Lung (tissue), 11 donors: ENCODE measurements at regions not wholly inside any gene's neighbourhood (a gene's known extent, or its start where the extent isn't known, plus 50 kb on each side); places are given as distances from the start of the nearest gene placed in this dataset.
A peak's percentile ranks its signal among the peaks of the same experiment; 100 is the strongest.

ENCODE experiments used
- ATAC-seq: fragments of 200-7000 bp; cut with Tn5 transposase; one replicate; pipeline ENCODE4 v1.9.1; 2020; ENCODE audit warnings: moderate number of reproducible peaks; ENCODE audit not compliant: insufficient read depth, low FRiP score
- DNase-seq, 3 donors: peaks; one replicate each; pipeline ENCODE4 v3.0.0-alpha.2; 2013 to 2017
- H3K27ac ChIP-seq, 2 donors: one replicate each; pipeline ENCODE4 v1.5.1; 2013; ENCODE audit warnings: mild to moderate bottlenecking in 2 of 2, moderate library complexity in 2 of 2, control low read depth in 1 of 2, inconsistent platforms in 1 of 2, low read depth in 1 of 2, low read length in 1 of 2
- H3K27me3 ChIP-seq, 3 donors: one replicate each; pipeline ENCODE4 v1.5.1; 2013; ENCODE audit warnings: low read length in 2 of 3; ENCODE audit not compliant: control insufficient read depth in 3 of 3, insufficient read depth in 3 of 3
- H3K36me3 ChIP-seq, 4 donors: one replicate each; pipeline ENCODE4 v1.5.1; 2013; ENCODE audit warnings: low read length in 4 of 4, mild to moderate bottlenecking in 1 of 4, moderate library complexity in 1 of 4; ENCODE audit not compliant: control insufficient read depth in 4 of 4, insufficient read depth in 4 of 4
- H3K4me1 ChIP-seq, 5 donors: one replicate each; pipeline ENCODE4 v1.5.1; 2013; ENCODE audit warnings: low read length in 5 of 5, mild to moderate bottlenecking in 2 of 5, moderate library complexity in 1 of 5; ENCODE audit not compliant: control insufficient read depth in 5 of 5, insufficient read depth in 5 of 5
- H3K4me3 ChIP-seq: one replicate; pipeline ENCODE4 v1.5.1; 2013; ENCODE audit warnings: mild to moderate bottlenecking, control low read depth, moderate library complexity
- H3K9ac ChIP-seq, 2 donors: one replicate each; pipeline ENCODE4 v1.5.1; 2013; ENCODE audit warnings: low read length in 2 of 2, control low read depth in 1 of 2; ENCODE audit not compliant: insufficient read depth in 1 of 2
- H3K9me3 ChIP-seq, 4 donors: one replicate each; pipeline ENCODE4 v1.5.1; 2013; ENCODE audit warnings: low read length in 3 of 4, mild to moderate bottlenecking in 1 of 4, moderate library complexity in 1 of 4; ENCODE audit not compliant: control insufficient read depth in 4 of 4, insufficient read depth in 3 of 4
- CTCF ChIP-seq: IDR thresholded peaks from 2 replicates; pipeline ENCODE4 v1.5.1; 2012; ENCODE audit warnings: mild to moderate bottlenecking; ENCODE audit errors: control extremely low read depth, extremely low read depth
- WGBS, 2 donors: extraction: QIAGEN DNeasy Blood & Tissue Kit; methylation state at CpG; one replicate each; pipeline ENCODE4 v1.1.7; 2013; 5-methylcytosine and 5-hydroxymethylcytosine counted together
- donor health status: control.
- donor health status: control.
- donor health status: Bipolar disorder and iron deficiency.
- donor health status: healthy.
- donor health status: DM: yes; HTN: yes; CAD: no.

- 56 to 60% methylated on average over 4 of the region's 4 CpGs for WGBS, 2 donors
- H3K36me3 ChIP-seq: no peaks in the 10 kb centered on the region
- ATAC-seq: no peak
Measured at GRCh38 chr4:53744446-53745160, 153.3 kb upstream of the LNX1 start.

GRCh38 chr4:53734584-53735353 is 143.5 kb upstream of the LNX1 start:
- no peak for DNase-seq
- H3K27ac ChIP-seq: no peak overlapping the region
- H3K4me3 ChIP-seq: no peak overlapping the region
- no peaks in the 10 kb centered on the region for H3K9me3 ChIP-seq
- no peak overlapping the region for H3K9ac ChIP-seq
- no peaks in the 10 kb centered on the region for H3K36me3 ChIP-seq
- 56 to 61% methylated on average over 3 of the region's 3 CpGs for WGBS, 2 donors
- peaks cover 0 to 19% (median 0%) of the 10 kb centered on the region in 5 donors for H3K4me1 ChIP-seq
- peak; percentile 58 for ATAC-seq
- H3K27me3 ChIP-seq: peaks cover 0 to 19% (median 0%) of the 10 kb centered on the region in 3 donors
- no peak for TF ChIP-seq CTCF

More at GRCh38 chr4:53744446-53745160, 153.3 kb upstream of the LNX1 start:
- no peak overlapping the region for H3K9ac ChIP-seq
- H3K27me3 ChIP-seq: peaks cover 0 to 27% (median 0%) of the 10 kb centered on the region in 3 donors
- H3K9me3 ChIP-seq: no peaks in the 10 kb centered on the region
- DNase-seq: no peak
- no peaks in the 10 kb centered on the region for H3K4me1 ChIP-seq
- no peak overlapping the region for H3K27ac ChIP-seq
- TF ChIP-seq CTCF: no peak
- H3K4me3 ChIP-seq: no peak overlapping the region

- Histone ChIP-seq H3K36me3 (no peaks in the 10 kb centered on the region), H3K9ac (no peak overlapping the region), H3K9me3 (no peaks in the 10 kb centered on the region), H3K27ac (no peak overlapping the region), H3K27me3 (peaks cover 0 to 19% (median 0%) of the 10 kb centered on the region in 3 donors), H3K4me3 (no peak overlapping the region), H3K4me1 (peaks cover 0 to 20% (median 0%) of the 10 kb centered on the region in 5 donors)
- DNase-seq (no peak), ATAC-seq (no peak)
- TF ChIP-seq CTCF: no peak
- WGBS, 2 donors: 76 to 82% methylated on average over 8 of the region's 8 CpGs
Measured at GRCh38 chr4:53734182-53734581, 142.9 kb upstream of the LNX1 start.
